Uterus (tissue), 2 donors: ENCODE measurements at regions not wholly inside any gene's neighbourhood (a gene's known extent, or its start where the extent isn't known, plus 50 kb on each side); places are given as distances from the start of the nearest gene placed in this dataset.

Source experiments
- CTCF ChIP-seq, 4 experiments: fragments of 200-600 bp in 2 of 4; fragments of 450-650 bp in 2 of 4; sonication (generic) in 2 of 4; IDR thresholded peaks; one replicate each; pipeline ENCODE4 v1.5.1; 2016 to 2019; ENCODE audit warnings: antibody characterized with exemption in 4 of 4, mild to moderate bottlenecking in 2 of 4, moderate library complexity in 1 of 4
- POLR2A ChIP-seq, 2 donors: fragments of 450-650 bp; IDR thresholded peaks; one replicate each; pipeline ENCODE4 v1.6.1; 2016; ENCODE audit warnings: antibody characterized with exemption in 2 of 2, mild to moderate bottlenecking in 1 of 2, moderate library complexity in 1 of 2

- no peak for TF ChIP-seq CTCF (IDR thresholded peaks at IDR 0.05)
- TF ChIP-seq POLR2A (IDR thresholded peaks at IDR 0.05): no peak
Measured at GRCh38 chr2:16339206-16339605, 326.4 kb downstream of the CYRIA start.
